DOHH2 (cell line): ENCODE measurements at regions not wholly inside any gene's neighbourhood (a gene's known extent, or its start where the extent isn't known, plus 50 kb on each side); places are given as distances from the start of the nearest gene placed in this dataset.

Experiments used
- H3F3A ChIP-seq: fragments of 200-600 bp; sonication (generic), shearing (Covaris generic); 2 replicates; pipeline ENCODE4 v1.6.0; 2016; ENCODE audit warnings: antibody characterized with exemption, mild to moderate bottlenecking; ENCODE audit not compliant: control insufficient read depth, insufficient read depth
- H3K27ac ChIP-seq: fragments of 200-600 bp; sonication (generic); 2 replicates; pipeline ENCODE4 v1.5.1; 2014; ENCODE audit warnings: low read depth, mild to moderate bottlenecking, low read length, moderate library complexity
- H3K27me3 ChIP-seq: fragments of 200-600 bp; sonication (generic); 2 replicates; pipeline ENCODE4 v1.6.1; 2014; ENCODE audit warnings: mild to moderate bottlenecking, low read length, mixed read lengths; ENCODE audit not compliant: control insufficient read depth
- H3K36me3 ChIP-seq: fragments of 200-600 bp; sonication (generic); 2 replicates; pipeline ENCODE4 v1.6.1; 2014; ENCODE audit warnings: mild to moderate bottlenecking, low read length, moderate library complexity, mixed read lengths; ENCODE audit not compliant: control insufficient read depth
- H3K4me1 ChIP-seq: fragments of 200-600 bp; sonication (generic); 2 replicates; pipeline ENCODE4 v1.6.1; 2014; ENCODE audit warnings: mild to moderate bottlenecking, low read length, mixed read lengths; ENCODE audit not compliant: control insufficient read depth
- H3K4me2 ChIP-seq: fragments of 200-600 bp; sonication (generic); 2 replicates; pipeline ENCODE4 v1.6.0; 2014; ENCODE audit warnings: mild to moderate bottlenecking, low read length, moderate library complexity
- H3K4me3 ChIP-seq: fragments of 200-600 bp; sonication (generic); 2 replicates; pipeline ENCODE4 v1.5.1; 2014; ENCODE audit warnings: mild to moderate bottlenecking, low read length, mixed read lengths
- H3K79me2 ChIP-seq: fragments of 200-600 bp; sonication (generic); 2 replicates; pipeline ENCODE4 v1.6.1; 2014; ENCODE audit warnings: mild to moderate bottlenecking, low read length, mixed read lengths; ENCODE audit not compliant: control insufficient read depth
- H3K9me2 ChIP-seq: fragments of 200-600 bp; sonication (generic); replicated peaks from 2 replicates; pipeline ENCODE4 v1.6.1; 2014; ENCODE audit warnings: mild to moderate bottlenecking, low read length, mixed read lengths; ENCODE audit not compliant: control insufficient read depth
- H3K9me3 ChIP-seq: fragments of 200-600 bp; sonication (generic); 2 replicates; pipeline ENCODE4 v1.6.1; 2014; ENCODE audit warnings: antibody characterized with exemption, low read length, mixed read lengths; ENCODE audit not compliant: control insufficient read depth, insufficient read depth
- H4K20me1 ChIP-seq: fragments of 200-600 bp; sonication (generic); 2 replicates; pipeline ENCODE4 v1.6.0; 2014; ENCODE audit warnings: low read depth, mild to moderate bottlenecking, antibody characterized with exemption, low read length, moderate library complexity; ENCODE audit not compliant: control insufficient read depth, insufficient read depth
- EZH2phosphoT487 ChIP-seq: fragments of 200-600 bp; sonication (generic); IDR thresholded peaks from 2 replicates; pipeline ENCODE4 v1.6.1; 2017; ENCODE audit warnings: borderline replicate concordance, mild to moderate bottlenecking, antibody characterized with exemption, low read length, moderate library complexity, mixed read lengths
- TF ChIP-seq, protein P1 (sequence below): fragments of 200-600 bp; sonication (generic); IDR thresholded peaks from one replicate; pipeline ENCODE4 v1.5.1; 2014; ENCODE audit warnings: antibody characterized with exemption, mild to moderate bottlenecking, low read depth, low read length; ENCODE audit not compliant: poor library complexity, severe bottlenecking

DNA sequence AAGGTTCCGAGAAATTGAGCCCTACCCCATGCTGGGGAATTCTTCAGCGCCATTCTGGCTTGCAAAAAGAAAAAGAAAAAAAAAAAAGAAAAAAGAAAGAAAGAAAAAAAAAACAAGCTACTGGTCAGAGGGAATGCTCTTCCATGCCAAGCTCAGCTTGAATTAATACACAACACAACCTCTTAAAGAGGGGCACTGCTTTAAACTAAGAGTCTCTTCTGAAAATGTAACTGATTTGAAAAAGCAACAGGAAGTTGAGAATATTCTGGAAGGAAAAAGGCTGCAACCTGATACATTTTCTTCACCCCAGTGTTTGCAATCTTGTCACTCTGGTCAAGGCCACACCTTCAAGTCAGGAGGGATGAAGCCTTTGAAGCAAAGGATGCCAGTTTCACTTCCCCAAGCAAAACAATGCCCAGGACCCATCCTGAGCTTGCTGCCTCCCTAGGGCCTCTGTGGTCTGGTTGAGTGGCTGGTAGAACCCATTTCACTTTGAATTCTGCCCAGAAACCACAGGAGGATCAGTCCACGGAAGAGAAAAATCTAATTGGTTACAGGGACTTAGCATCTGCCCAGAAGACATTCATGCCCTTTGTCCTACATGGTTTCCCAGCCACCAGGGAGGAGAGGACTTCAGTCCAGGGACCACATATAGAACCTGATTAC is 389.7 kb downstream of the SOX9 start:
- H3F3A ChIP-seq, result no peaks in the 10 kb centered on the region
- TF ChIP-seq, protein P1, sequence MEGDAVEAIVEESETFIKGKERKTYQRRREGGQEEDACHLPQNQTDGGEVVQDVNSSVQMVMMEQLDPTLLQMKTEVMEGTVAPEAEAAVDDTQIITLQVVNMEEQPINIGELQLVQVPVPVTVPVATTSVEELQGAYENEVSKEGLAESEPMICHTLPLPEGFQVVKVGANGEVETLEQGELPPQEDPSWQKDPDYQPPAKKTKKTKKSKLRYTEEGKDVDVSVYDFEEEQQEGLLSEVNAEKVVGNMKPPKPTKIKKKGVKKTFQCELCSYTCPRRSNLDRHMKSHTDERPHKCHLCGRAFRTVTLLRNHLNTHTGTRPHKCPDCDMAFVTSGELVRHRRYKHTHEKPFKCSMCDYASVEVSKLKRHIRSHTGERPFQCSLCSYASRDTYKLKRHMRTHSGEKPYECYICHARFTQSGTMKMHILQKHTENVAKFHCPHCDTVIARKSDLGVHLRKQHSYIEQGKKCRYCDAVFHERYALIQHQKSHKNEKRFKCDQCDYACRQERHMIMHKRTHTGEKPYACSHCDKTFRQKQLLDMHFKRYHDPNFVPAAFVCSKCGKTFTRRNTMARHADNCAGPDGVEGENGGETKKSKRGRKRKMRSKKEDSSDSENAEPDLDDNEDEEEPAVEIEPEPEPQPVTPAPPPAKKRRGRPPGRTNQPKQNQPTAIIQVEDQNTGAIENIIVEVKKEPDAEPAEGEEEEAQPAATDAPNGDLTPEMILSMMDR, result no peak
- TF ChIP-seq EZH2phosphoT487, result no peak
- no peaks in the 10 kb centered on the region for H3K79me2 ChIP-seq
- no peak overlapping the region for H3K27ac ChIP-seq
- no peak overlapping the region for H3K4me3 ChIP-seq
- no peaks in the 10 kb centered on the region for H3K9me2 ChIP-seq
- no peaks in the 10 kb centered on the region for H3K27me3 ChIP-seq
- H3K36me3 ChIP-seq, result no peaks in the 10 kb centered on the region
- H4K20me1 ChIP-seq, result no peaks in the 10 kb centered on the region
- H3K4me2 ChIP-seq, result no peak overlapping the region
- no peaks in the 10 kb centered on the region for H3K9me3 ChIP-seq
- no peaks in the 10 kb centered on the region for H3K4me1 ChIP-seq

DNA sequence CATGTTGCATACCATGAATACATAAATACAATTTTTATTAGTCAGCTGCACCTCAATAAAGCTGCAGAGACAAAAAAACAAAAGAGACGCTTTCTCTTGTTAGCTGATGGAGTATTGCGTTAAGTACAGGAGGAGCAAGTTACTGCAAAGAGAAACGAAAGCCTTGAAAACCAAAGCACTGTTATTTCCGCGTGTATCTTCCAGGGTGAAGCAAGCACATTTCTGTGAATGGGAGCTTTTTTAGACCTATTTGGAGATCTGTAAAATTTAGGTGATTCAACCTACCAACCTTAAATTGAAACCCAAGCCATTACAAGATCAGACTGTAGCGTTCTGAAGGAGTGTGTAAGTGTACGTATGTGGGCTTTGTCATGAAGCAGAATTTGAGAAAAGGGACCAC is 390.4 kb downstream of the SOX9 start:
- no peaks in the 10 kb centered on the region for H4K20me1 ChIP-seq
- H3K36me3 ChIP-seq, result no peaks in the 10 kb centered on the region
- H3K9me3 ChIP-seq, result no peaks in the 10 kb centered on the region
- no peaks in the 10 kb centered on the region for H3F3A ChIP-seq
- no peak overlapping the region for H3K4me3 ChIP-seq
- H3K4me1 ChIP-seq, result no peaks in the 10 kb centered on the region
- no peaks in the 10 kb centered on the region for H3K79me2 ChIP-seq
- TF ChIP-seq, protein P1, result no peak
- no peak for TF ChIP-seq EZH2phosphoT487
- no peaks in the 10 kb centered on the region for H3K9me2 ChIP-seq
- no peaks in the 10 kb centered on the region; the same call in 1 of the 2 replicates for H3K27me3 ChIP-seq
- no peak overlapping the region for H3K4me2 ChIP-seq
- H3K27ac ChIP-seq, result no peak overlapping the region

DNA sequence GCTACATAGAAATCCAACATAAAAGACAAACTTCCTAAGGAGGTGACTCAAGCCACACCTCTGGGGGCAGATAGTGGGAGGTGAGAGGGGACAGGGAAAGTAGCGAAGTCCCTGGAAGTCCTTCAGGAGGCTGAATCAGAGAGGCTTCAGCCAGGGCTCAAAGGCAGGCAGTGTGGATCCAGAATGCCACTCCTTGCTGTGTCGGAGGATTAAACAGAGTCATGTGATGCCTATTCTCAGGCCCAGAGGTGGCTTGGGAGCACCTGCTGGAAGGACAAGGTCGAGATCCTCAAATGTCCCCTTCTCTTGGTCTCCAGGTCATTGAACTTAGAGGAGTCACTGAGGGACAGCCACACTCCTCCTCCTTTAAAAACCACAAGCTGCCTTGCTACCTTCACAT is 391.1 kb downstream of the SOX9 start:
- Histone ChIP-seq H3K27ac (no peak overlapping the region), H3K79me2 (no peaks in the 10 kb centered on the region), H3K4me2 (no peak overlapping the region)

More for the DNA sequence above, 391.1 kb downstream of the SOX9 start:
- Histone ChIP-seq H3K9me3 (no peaks in the 10 kb centered on the region), H3K27me3 (peaks cover 4% of the 10 kb centered on the region), H3K4me1 (no peaks in the 10 kb centered on the region), H3K9me2 (no peaks in the 10 kb centered on the region), H3F3A (no peaks in the 10 kb centered on the region), H3K36me3 (no peaks in the 10 kb centered on the region), H4K20me1 (no peaks in the 10 kb centered on the region), H3K4me3 (no peak overlapping the region)
- TF ChIP-seq, protein P1, result no peak
- no peak for TF ChIP-seq EZH2phosphoT487
